ENCODE measurements at regions not wholly inside any gene's neighbourhood (a gene's known extent, or its start where the extent isn't known, plus 50 kb on each side); places are given as distances from the start of the nearest gene placed in this dataset.
A peak's percentile ranks its signal among the peaks of the same experiment; 100 is the strongest.

DNA sequence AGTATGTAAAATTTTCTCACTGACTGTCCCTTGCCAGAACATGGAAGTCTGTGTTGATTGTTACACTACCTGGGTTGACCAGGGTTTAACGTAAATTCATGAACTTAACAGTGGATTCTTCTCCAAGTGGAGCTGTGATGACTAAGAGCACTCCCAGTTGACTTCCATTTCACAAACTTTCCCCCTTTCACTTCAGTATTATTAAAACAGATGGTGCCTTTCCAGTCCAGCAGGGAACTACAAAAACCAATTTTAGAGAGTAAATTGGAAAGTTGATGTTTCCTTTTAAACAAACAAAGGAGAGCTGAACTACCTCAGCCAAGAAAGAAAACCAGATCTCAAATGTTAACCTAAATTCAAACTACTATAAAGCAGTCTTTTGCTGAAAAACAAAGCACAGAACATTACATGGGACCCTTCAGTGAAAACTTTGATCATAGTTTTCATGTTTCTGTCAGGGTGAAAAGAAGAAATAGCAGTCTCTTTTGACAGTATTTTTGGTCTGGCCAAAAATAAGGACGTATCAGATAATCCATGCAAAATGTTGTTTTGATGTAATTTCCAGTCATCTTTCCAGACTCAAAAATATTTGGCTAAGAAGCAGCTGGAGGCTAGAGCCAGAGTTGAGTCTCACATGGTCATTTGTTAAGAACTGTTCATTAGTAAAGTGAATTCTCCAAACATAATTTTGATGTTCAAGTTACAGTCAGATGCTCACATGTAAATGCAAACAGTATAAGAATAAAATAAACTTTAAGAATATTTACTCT, 479.9 kb upstream of the AKR1E2 start:
- H3K4me3 ChIP-seq (ENCODE audit: low read depth, low read length), result no peak overlapping the region
- DNase-seq (ENCODE audit: low read depth), result peak; percentile 67
- TF ChIP-seq, protein P1, sequence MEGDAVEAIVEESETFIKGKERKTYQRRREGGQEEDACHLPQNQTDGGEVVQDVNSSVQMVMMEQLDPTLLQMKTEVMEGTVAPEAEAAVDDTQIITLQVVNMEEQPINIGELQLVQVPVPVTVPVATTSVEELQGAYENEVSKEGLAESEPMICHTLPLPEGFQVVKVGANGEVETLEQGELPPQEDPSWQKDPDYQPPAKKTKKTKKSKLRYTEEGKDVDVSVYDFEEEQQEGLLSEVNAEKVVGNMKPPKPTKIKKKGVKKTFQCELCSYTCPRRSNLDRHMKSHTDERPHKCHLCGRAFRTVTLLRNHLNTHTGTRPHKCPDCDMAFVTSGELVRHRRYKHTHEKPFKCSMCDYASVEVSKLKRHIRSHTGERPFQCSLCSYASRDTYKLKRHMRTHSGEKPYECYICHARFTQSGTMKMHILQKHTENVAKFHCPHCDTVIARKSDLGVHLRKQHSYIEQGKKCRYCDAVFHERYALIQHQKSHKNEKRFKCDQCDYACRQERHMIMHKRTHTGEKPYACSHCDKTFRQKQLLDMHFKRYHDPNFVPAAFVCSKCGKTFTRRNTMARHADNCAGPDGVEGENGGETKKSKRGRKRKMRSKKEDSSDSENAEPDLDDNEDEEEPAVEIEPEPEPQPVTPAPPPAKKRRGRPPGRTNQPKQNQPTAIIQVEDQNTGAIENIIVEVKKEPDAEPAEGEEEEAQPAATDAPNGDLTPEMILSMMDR (IDR thresholded peaks at IDR 0.05; ENCODE audit: insufficient read depth, low read length), result no peak

DNA sequence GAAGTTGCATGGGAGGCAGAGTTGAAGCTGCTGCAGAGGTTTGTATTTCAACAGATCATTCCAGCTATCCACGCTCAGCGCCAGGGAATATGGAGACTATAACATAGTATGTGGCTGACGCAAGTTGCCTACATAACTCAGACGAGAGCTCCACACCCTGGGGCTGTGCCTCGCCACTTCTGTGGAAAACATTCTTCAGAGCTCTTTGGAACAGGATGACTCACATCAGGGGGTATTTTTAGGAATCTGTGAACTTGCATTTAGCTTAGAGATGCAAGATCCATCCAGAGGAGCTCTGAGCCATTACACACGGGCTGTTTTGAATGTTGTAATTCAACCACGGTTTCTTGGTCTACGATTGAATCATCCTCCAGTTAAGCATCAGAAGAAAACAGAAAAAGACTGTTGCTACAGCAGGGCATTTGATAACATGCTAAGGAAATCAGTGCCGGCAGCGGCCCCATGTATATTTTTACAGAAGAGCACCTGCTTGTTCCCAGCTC, 481.5 kb upstream of the AKR1E2 start:
- DNase-seq (ENCODE audit: low read depth), result peak; percentile 100
- H3K4me3 ChIP-seq (ENCODE audit: low read depth, low read length), result no peak overlapping the region
- TF ChIP-seq, protein P1 (IDR thresholded peaks at IDR 0.05; ENCODE audit: insufficient read depth, low read length), result peak; percentile 56

GRCh38 chr10:4343873-4344272, 482.1 kb upstream of the AKR1E2 start:
- DNase-seq (ENCODE audit: low read depth), result no peak
- no peak overlapping the region for H3K4me3 ChIP-seq (ENCODE audit: low read depth, low read length)
- TF ChIP-seq, protein P1 (IDR thresholded peaks at IDR 0.05; ENCODE audit: insufficient read depth, low read length), result no peak

DNA sequence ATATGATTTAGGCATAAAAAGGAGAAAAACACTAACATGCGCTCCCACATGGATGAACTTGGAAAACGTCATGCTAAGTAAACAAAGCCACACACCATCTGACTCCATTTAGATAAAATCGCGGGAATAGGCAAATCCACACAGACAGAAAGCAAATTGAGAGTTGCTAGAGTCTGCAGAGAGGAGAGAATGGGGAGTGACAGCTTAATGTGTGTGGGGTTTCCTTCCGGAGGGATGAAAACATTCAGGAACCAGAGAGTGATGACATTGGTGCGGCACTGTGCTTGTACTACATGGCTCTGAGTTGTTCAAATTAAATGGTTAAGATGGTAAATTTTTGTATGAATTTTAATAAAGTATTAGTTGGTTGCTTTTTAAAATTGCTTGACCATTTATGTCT, 482.9 kb upstream of the AKR1E2 start:
- no peak for DNase-seq (ENCODE audit: low read depth)
- H3K4me3 ChIP-seq (ENCODE audit: low read depth, low read length), result no peak overlapping the region
- TF ChIP-seq, protein P1 (IDR thresholded peaks at IDR 0.05; ENCODE audit: insufficient read depth, low read length), result no peak

DNA sequence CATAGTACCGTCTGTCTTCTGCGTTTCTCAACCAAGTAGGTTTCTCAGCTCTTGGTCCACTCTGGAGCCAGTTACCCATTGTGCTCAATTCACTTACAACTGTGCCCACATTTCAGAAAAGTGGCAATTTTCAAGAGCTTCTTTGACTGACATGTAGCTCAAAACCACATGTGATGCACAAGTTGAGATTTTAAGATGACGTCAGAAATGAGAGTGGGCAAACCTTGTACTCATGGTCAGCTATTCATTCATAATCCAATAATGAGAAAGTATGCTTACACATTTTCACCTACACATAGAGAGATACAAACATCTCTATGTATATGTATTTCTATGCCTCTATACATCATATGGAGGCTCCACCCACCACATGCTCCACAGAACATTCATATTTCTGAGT, 487.2 kb upstream of the AKR1E2 start:
- TF ChIP-seq, protein P1 (IDR thresholded peaks at IDR 0.05; ENCODE audit: insufficient read depth, low read length), result no peak
- DNase-seq (ENCODE audit: low read depth), result no peak

DNA sequence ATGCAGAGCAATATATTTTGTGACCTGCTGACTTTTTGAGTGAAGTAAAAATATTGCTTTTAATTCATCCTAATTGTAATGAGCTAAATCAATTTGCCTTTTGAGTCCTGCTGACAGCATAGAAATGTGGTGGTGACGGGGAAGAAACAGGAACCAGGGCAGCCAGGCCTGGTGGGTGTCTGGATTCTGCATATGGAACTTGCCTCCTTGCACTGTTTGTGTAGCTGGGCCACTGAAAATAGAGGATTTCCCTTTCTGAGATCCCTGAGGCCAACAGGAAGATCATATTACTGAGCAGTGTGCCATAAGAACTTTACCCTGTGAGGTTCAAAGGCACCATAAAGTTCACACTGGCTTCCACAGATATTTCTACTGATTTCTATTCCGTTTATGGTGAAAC, 488.4 kb upstream of the AKR1E2 start:
- no peak overlapping the region for H3K4me3 ChIP-seq (ENCODE audit: low read depth, low read length)
- no peak for DNase-seq (ENCODE audit: low read depth)
- TF ChIP-seq, protein P1 (IDR thresholded peaks at IDR 0.05; ENCODE audit: insufficient read depth, low read length), result no peak

More for the DNA sequence above, 487.2 kb upstream of the AKR1E2 start:
- no peak overlapping the region for H3K4me3 ChIP-seq (ENCODE audit: low read depth, low read length)

Measured in fibroblast of the aortic adventitia (primary cell).